Mesendoderm (in vitro differentiated cells): ENCODE measurements at regions not wholly inside any gene's neighbourhood (a gene's known extent, or its start where the extent isn't known, plus 50 kb on each side); places are given as distances from the start of the nearest gene placed in this dataset.

ENCODE experiments used
- DNase-seq: peaks from one replicate; pipeline ENCODE4 v3.0.0; 2013
- H2AK5ac ChIP-seq: 2 replicates; pipeline ENCODE4 v1.6.1; 2013; ENCODE audit warnings: low read length, inconsistent platforms
- H2BK120ac ChIP-seq: 2 replicates; pipeline ENCODE4 v1.6.1; 2013; ENCODE audit warnings: low read depth, mild to moderate bottlenecking, low read length, moderate library complexity, mixed read lengths
- H2BK15ac ChIP-seq: replicated peaks from 2 replicates; pipeline ENCODE4 v1.6.1; 2013; ENCODE audit warnings: low read depth, mild to moderate bottlenecking, moderate library complexity
- H2BK5ac ChIP-seq: 2 replicates; pipeline ENCODE4 v1.6.1; 2013; ENCODE audit warnings: low read length, inconsistent platforms
- H3K18ac ChIP-seq: 2 replicates; pipeline ENCODE4 v1.6.1; 2013; ENCODE audit warnings: mild to moderate bottlenecking, low read length, mixed read lengths
- H3K23ac ChIP-seq: one replicate; pipeline ENCODE4 v1.6.1; 2013; ENCODE audit warnings: low read length
- H3K27ac ChIP-seq: 2 replicates; pipeline ENCODE4 v1.5.1; 2013; ENCODE audit warnings: low read depth, mild to moderate bottlenecking, inconsistent platforms, low read length, moderate library complexity
- H3K27me3 ChIP-seq: 2 replicates; pipeline ENCODE4 v1.6.1; 2013; ENCODE audit warnings: low read length, control low read depth, mild to moderate bottlenecking, inconsistent platforms; ENCODE audit not compliant: insufficient read depth, poor library complexity
- H3K36me3 ChIP-seq: 2 replicates; pipeline ENCODE4 v1.6.1; 2013; ENCODE audit warnings: low read length, inconsistent platforms; ENCODE audit not compliant: control insufficient read depth, insufficient read depth
- H3K4ac ChIP-seq: one replicate; pipeline ENCODE4 v1.6.1; 2013; ENCODE audit warnings: low read depth, mild to moderate bottlenecking, low read length, moderate library complexity
- H3K4me1 ChIP-seq: 2 replicates; pipeline ENCODE4 v1.6.1; 2013; ENCODE audit warnings: low read depth, low read length, inconsistent platforms; ENCODE audit not compliant: control insufficient read depth
- H3K4me2 ChIP-seq: 2 replicates; pipeline ENCODE4 v1.6.1; 2013; ENCODE audit warnings: low read length
- H3K4me3 ChIP-seq: 2 replicates; pipeline ENCODE4 v1.5.1; 2013; ENCODE audit warnings: mild to moderate bottlenecking, low read length
- H3K56ac ChIP-seq: one replicate; pipeline ENCODE4 v1.6.1; 2013; ENCODE audit warnings: low read length
- H3K79me1 ChIP-seq: 2 replicates; pipeline ENCODE4 v1.6.1; 2013; ENCODE audit warnings: low read length, inconsistent platforms
- H3K79me2 ChIP-seq: 2 replicates; pipeline ENCODE4 v1.6.1; 2013; ENCODE audit warnings: mild to moderate bottlenecking, low read length; ENCODE audit not compliant: control insufficient read depth, insufficient read depth
- H3K9ac ChIP-seq: 2 replicates; pipeline ENCODE4 v1.6.1; 2013; ENCODE audit warnings: low read length, inconsistent platforms
- H4K5ac ChIP-seq: one replicate; pipeline ENCODE4 v1.6.1; 2013; ENCODE audit warnings: low read length
- H4K8ac ChIP-seq: one replicate; pipeline ENCODE4 v1.6.1; 2013; ENCODE audit warnings: low read depth, mild to moderate bottlenecking, control low read depth, low read length, moderate library complexity
- WGBS: extraction: QIAGEN DNeasy Blood & Tissue Kit; methylation state at CpG from one replicate; pipeline ENCODE4 v1.1.7; 2013; ENCODE audit warnings: low lambda C conversion rate, missing lambda C conversion rate; ENCODE audit not compliant: insufficient coverage; ENCODE audit errors: extremely low coverage; 5-methylcytosine and 5-hydroxymethylcytosine counted together

GRCh38 chr4:1479454-1479853 is 73.2 kb upstream of the NKX1-1 start:
- no peak overlapping the region for H3K4me2 ChIP-seq
- H2BK120ac ChIP-seq, result no peak overlapping the region
- H3K36me3 ChIP-seq, result no peaks in the 10 kb centered on the region
- H3K79me2 ChIP-seq, result no peaks in the 10 kb centered on the region
- H4K8ac ChIP-seq, result no peak overlapping the region
- no CpG with 5 or more reads among the region's 10 CpGs for WGBS
- no peak overlapping the region for H3K9ac ChIP-seq
- H3K79me1 ChIP-seq, result no peaks in the 10 kb centered on the region
- H3K27me3 ChIP-seq, result no peaks in the 10 kb centered on the region
- no peak overlapping the region for H3K27ac ChIP-seq
- no peak for DNase-seq
- H2BK15ac ChIP-seq, result no peak overlapping the region
- H3K4ac ChIP-seq, result no peak overlapping the region
- no peak overlapping the region for H2AK5ac ChIP-seq
- no peak overlapping the region for H2BK5ac ChIP-seq
- H3K4me1 ChIP-seq, result no peaks in the 10 kb centered on the region
- H3K4me3 ChIP-seq, result no peak overlapping the region
- H4K5ac ChIP-seq, result no peak overlapping the region
- H3K56ac ChIP-seq, result no peak overlapping the region
- H3K18ac ChIP-seq, result no peak overlapping the region
- no peak overlapping the region for H3K23ac ChIP-seq

DNA sequence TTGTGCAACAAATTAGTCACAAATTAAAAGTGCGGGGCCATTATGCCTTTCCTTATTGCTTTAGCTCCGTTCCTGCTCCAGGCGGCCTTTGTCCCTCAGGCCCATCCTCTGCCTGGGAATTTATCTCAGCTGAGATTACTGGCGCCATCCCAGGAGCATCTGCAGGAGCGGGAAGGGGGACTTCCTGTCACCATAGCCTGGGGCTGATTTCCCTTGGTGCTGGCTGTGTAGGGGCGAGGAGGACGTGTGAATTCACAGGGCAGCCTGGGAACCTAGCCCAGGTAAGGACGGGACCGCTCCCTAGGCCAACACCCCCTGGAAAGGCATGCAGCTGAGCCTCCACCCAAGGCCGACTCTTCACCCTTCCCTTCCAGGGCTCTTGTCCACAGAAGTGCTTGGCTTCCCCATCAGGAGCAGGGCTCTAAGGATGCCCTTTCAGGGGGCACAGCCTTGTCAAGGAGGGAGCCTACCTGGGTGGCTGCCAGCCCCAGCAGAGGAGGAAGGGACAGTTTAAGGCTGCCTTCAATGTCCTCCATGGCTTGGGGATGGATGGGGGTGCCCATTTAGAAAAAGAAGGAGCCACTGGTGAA is 72.6 kb upstream of the NKX1-1 start:
- no peak overlapping the region for H2AK5ac ChIP-seq
- no peak overlapping the region for H3K56ac ChIP-seq
- no peak overlapping the region for H3K27ac ChIP-seq
- no peak overlapping the region for H3K4ac ChIP-seq
- H2BK120ac ChIP-seq, result no peak overlapping the region
- H3K79me1 ChIP-seq, result no peaks in the 10 kb centered on the region
- peak; percentile 40 for DNase-seq
- no peaks in the 10 kb centered on the region for H3K4me1 ChIP-seq
- H4K8ac ChIP-seq, result no peak overlapping the region
- H3K36me3 ChIP-seq, result no peaks in the 10 kb centered on the region
- no peaks in the 10 kb centered on the region for H3K79me2 ChIP-seq
- H3K18ac ChIP-seq, result no peak overlapping the region
- H3K23ac ChIP-seq, result no peak overlapping the region
- no peak overlapping the region for H2BK5ac ChIP-seq
- no CpG with 5 or more reads among the region's 10 CpGs for WGBS
- no peak overlapping the region for H3K4me2 ChIP-seq
- no peak overlapping the region for H3K4me3 ChIP-seq
- no peak overlapping the region for H4K5ac ChIP-seq
- no peak overlapping the region for H2BK15ac ChIP-seq
- H3K9ac ChIP-seq, result no peak overlapping the region
- no peaks in the 10 kb centered on the region for H3K27me3 ChIP-seq

DNA sequence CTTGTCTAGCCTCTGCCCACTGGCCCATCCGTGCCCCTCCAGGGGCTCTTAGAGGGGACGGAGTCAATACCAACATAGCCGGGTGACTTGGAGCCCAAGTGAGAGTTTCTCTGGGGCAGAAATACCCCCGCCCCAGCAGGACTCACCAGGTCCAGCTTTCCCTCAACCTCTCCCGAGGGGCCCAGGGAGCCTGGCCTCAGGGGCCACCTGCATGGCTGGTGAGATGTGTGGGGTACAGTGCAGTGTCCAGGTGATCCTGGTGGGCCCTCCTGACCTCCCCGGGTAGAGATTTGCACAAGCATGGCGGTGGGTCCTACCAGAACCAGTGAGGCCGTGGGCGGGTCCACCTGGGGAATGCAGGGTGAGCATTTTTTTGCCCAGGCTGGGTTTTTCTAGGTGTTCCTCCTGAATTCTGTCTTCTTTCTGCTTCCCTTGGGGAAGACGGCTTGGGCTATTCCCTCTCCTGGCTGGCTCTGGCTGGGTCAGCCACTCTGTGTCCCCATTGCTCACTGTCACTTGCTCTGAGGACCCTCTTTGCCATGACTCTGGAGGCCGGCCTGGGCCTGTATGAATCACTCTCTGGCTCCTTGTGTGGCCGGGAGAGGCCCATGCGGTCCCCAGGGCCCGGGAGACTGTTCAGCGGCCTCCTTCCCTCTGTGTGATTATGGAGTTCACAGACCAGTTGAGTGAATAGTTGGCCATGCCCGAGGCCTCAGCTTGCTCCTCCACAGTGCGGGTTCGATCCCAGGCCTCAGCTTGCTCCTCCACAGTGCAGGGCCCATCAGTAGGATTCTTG is 71.0 kb upstream of the NKX1-1 start:
- no peak overlapping the region for H3K27ac ChIP-seq
- no peaks in the 10 kb centered on the region for H3K36me3 ChIP-seq
- no peak overlapping the region for H4K8ac ChIP-seq
- H3K4me1 ChIP-seq, result no peaks in the 10 kb centered on the region
- H3K18ac ChIP-seq, result no peak overlapping the region
- WGBS, result no CpG with 5 or more reads among the region's 18 CpGs
- H3K4ac ChIP-seq, result no peak overlapping the region
- no peaks in the 10 kb centered on the region for H3K79me1 ChIP-seq
- no peak overlapping the region for H3K23ac ChIP-seq
- H3K56ac ChIP-seq, result no peak overlapping the region
- no peak overlapping the region for H2BK15ac ChIP-seq
- H3K27me3 ChIP-seq, result no peaks in the 10 kb centered on the region
- H2BK120ac ChIP-seq, result no peak overlapping the region
- H2BK5ac ChIP-seq, result no peak overlapping the region
- H3K4me2 ChIP-seq, result no peak overlapping the region
- H3K9ac ChIP-seq, result no peak overlapping the region
- no peak overlapping the region for H4K5ac ChIP-seq
- H2AK5ac ChIP-seq, result no peak overlapping the region
- no peak for DNase-seq
- H3K4me3 ChIP-seq, result no peak overlapping the region
- no peaks in the 10 kb centered on the region for H3K79me2 ChIP-seq

GRCh38 chr4:1476140-1476513 is 69.9 kb upstream of the NKX1-1 start:
- Histone ChIP-seq H2BK15ac (no peak overlapping the region), H3K79me1 (no peaks in the 10 kb centered on the region), H3K56ac (no peak overlapping the region), H3K4ac (no peak overlapping the region), H3K23ac (no peak overlapping the region), H3K4me2 (no peak overlapping the region), H4K5ac (no peak overlapping the region), H3K27me3 (no peaks in the 10 kb centered on the region), H3K18ac (no peak overlapping the region), H3K79me2 (no peaks in the 10 kb centered on the region), H2BK5ac (no peak overlapping the region), H3K9ac (no peak overlapping the region), H2AK5ac (no peak overlapping the region), H3K4me3 (no peak overlapping the region), H3K4me1 (no peaks in the 10 kb centered on the region), H3K27ac (no peak overlapping the region), H3K36me3 (no peaks in the 10 kb centered on the region), H2BK120ac (no peak overlapping the region), H4K8ac (no peak overlapping the region)
- no peak for DNase-seq
- WGBS, result no CpG with 5 or more reads among the region's 2 CpGs

- no peaks in the 10 kb centered on the region for H3K79me2 ChIP-seq
- H4K8ac ChIP-seq, result no peak overlapping the region
- H4K5ac ChIP-seq, result no peak overlapping the region
- no peak overlapping the region for H3K4ac ChIP-seq
- no peak overlapping the region for H2BK15ac ChIP-seq
- H3K4me3 ChIP-seq, result no peak overlapping the region
- no peak overlapping the region for H2BK120ac ChIP-seq
- no peak overlapping the region for H3K27ac ChIP-seq
- H3K4me1 ChIP-seq, result no peaks in the 10 kb centered on the region
- no CpG with 5 or more reads among the region's 1 CpG for WGBS
- H3K56ac ChIP-seq, result no peak overlapping the region
- H3K36me3 ChIP-seq, result no peaks in the 10 kb centered on the region
- DNase-seq, result no peak
- H3K23ac ChIP-seq, result no peak overlapping the region
- H3K9ac ChIP-seq, result no peak overlapping the region
- H2BK5ac ChIP-seq, result no peak overlapping the region
- no peaks in the 10 kb centered on the region for H3K27me3 ChIP-seq
- H2AK5ac ChIP-seq, result no peak overlapping the region
- no peaks in the 10 kb centered on the region for H3K79me1 ChIP-seq
- H3K18ac ChIP-seq, result no peak overlapping the region
- H3K4me2 ChIP-seq, result no peak overlapping the region
These were observed 69.3 kb upstream of the NKX1-1 start for GRCh38 chr4:1475277-1476139.
